WTC11 (cell line): ENCODE measurements at regions not wholly inside any gene's neighbourhood (a gene's known extent, or its start where the extent isn't known, plus 50 kb on each side); places are given as distances from the start of the nearest gene placed in this dataset.

Source experiments
- CTCF ChIP-seq: fragments of 200-600 bp; IDR thresholded peaks from 2 replicates; pipeline ENCODE4 v1.8.0; 2022; ENCODE audit warnings: antibody characterized with exemption
- ESRRA ChIP-seq: sonication (generic); formaldehyde crosslinking; IDR thresholded peaks from 2 replicates; pipeline ENCODE4 v1.8.1; 2022; ENCODE audit warnings: mild to moderate bottlenecking, missing genetic modification reagents, borderline replicate concordance
- FOXK1 ChIP-seq: sonication (generic); formaldehyde crosslinking; IDR thresholded peaks from 2 replicates; pipeline ENCODE4 v1.8.0; 2022; ENCODE audit warnings: mild to moderate bottlenecking, moderate library complexity, missing genetic modification reagents
- NFYB ChIP-seq: sonication (generic); formaldehyde crosslinking; conservative IDR thresholded peaks from 2 replicates; pipeline ENCODE4 v1.8.0; 2022; ENCODE audit warnings: low read depth, missing genetic modification reagents
- ZBTB21 ChIP-seq: sonication (generic); formaldehyde crosslinking; IDR thresholded peaks from 2 replicates; pipeline ENCODE4 v1.8.1; 2023; ENCODE audit warnings: mild to moderate bottlenecking, missing genetic modification reagents, borderline replicate concordance
- ZNF232 ChIP-seq: sonication (generic); formaldehyde crosslinking; IDR thresholded peaks from 2 replicates; pipeline ENCODE4 v1.8.0; 2022; ENCODE audit warnings: mild to moderate bottlenecking, missing genetic modification reagents
- TF ChIP-seq, protein P1 (sequence below): sonication (generic); formaldehyde crosslinking; IDR thresholded peaks from 2 replicates; pipeline ENCODE4 v1.8.1; 2022; ENCODE audit warnings: low read depth, mild to moderate bottlenecking, moderate library complexity, missing genetic modification reagents, borderline replicate concordance

- no peak for TF ChIP-seq CTCF
- no peak for TF ChIP-seq NFYB (CRISPR knock-in tag)
- TF ChIP-seq FOXK1 (CRISPR knock-in tag): no peak
- TF ChIP-seq, protein P1, sequence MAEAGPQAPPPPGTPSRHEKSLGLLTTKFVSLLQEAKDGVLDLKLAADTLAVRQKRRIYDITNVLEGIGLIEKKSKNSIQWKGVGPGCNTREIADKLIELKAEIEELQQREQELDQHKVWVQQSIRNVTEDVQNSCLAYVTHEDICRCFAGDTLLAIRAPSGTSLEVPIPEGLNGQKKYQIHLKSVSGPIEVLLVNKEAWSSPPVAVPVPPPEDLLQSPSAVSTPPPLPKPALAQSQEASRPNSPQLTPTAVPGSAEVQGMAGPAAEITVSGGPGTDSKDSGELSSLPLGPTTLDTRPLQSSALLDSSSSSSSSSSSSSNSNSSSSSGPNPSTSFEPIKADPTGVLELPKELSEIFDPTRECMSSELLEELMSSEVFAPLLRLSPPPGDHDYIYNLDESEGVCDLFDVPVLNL (CRISPR knock-in tag): no peak
- TF ChIP-seq ESRRA: no peak
- no peak for TF ChIP-seq ZNF232 (CRISPR knock-in tag)
- TF ChIP-seq ZBTB21 (CRISPR knock-in tag): no peak
Measured at GRCh38 chr4:136319789-136320464, 1212.4 kb downstream of the PCDH18 start.
